GM23338 (cell line): ENCODE measurements at regions not wholly inside any gene's neighbourhood (a gene's known extent, or its start where the extent isn't known, plus 50 kb on each side); places are given as distances from the start of the nearest gene placed in this dataset.

ENCODE experiments used
- CTCF ChIP-seq, 2 experiments: fragments of 200-600 bp in 1 of 2; sonication (generic) in 1 of 2; conservative IDR thresholded peaks; 2 replicates each; pipeline versions ENCODE4 v1.5.1 to v1.6.1; 2016 to 2017; ENCODE audit warnings: antibody characterized with exemption in 2 of 2, low read depth in 2 of 2, mild to moderate bottlenecking in 2 of 2, moderate library complexity in 1 of 2
- ETS1 ChIP-seq: IDR thresholded peaks from 2 replicates; pipeline ENCODE4 v1.6.1; 2016; ENCODE audit warnings: antibody characterized with exemption
- EZH2 ChIP-seq: fragments of 200-600 bp; sonication (generic); IDR thresholded peaks from one replicate; pipeline ENCODE4 v1.8.0; 2017; ENCODE audit warnings: antibody characterized with exemption, mild to moderate bottlenecking, low read depth; ENCODE audit not compliant: unreplicated experiment
- EZH2phosphoT487 ChIP-seq: fragments of 200-600 bp; sonication (generic); IDR thresholded peaks from one replicate; pipeline ENCODE4 v1.8.1; 2018; ENCODE audit warnings: antibody characterized with exemption; ENCODE audit not compliant: unreplicated experiment
- JUNB ChIP-seq: IDR thresholded peaks from one replicate; pipeline ENCODE4 v1.6.1; 2016; ENCODE audit warnings: antibody characterized with exemption; ENCODE audit not compliant: unreplicated experiment
- POLR2AphosphoS5 ChIP-seq: IDR thresholded peaks from 2 replicates; pipeline ENCODE4 v1.6.1; 2016; ENCODE audit warnings: antibody characterized with exemption, low read depth
- REST ChIP-seq: IDR thresholded peaks from one replicate; pipeline ENCODE4 v1.6.1; 2018; ENCODE audit warnings: antibody characterized with exemption; ENCODE audit not compliant: unreplicated experiment
- STAT1 ChIP-seq: IDR thresholded peaks from one replicate; pipeline ENCODE4 v1.6.1; 2016; ENCODE audit warnings: antibody characterized with exemption; ENCODE audit not compliant: unreplicated experiment
- ZNF114 ChIP-seq: fragments of 250-450 bp; sonication (Bioruptor Pico); IDR thresholded peaks from 2 replicates; pipeline ENCODE4 v1.5.0; 2020; ENCODE audit warnings: mild to moderate bottlenecking, moderate library complexity

DNA sequence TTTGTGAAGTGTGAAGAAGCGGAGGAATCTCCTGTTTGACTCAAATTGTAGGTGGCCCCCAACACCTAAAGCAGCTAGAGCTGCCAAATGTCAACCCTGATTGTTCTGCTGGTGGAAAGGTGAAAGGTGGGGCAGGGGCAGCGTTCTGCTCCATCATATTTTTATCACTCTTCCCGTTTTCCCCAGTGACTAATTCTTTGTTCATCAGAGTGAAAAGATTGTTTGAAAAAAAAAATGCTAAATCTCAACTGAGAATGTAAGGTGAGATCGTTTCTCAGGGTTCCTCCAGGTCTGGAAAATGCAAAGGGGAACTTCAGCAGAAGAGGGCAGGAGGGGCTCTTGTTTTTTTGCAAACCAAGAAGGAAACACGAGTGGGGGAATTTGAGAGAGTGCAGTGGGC, 137.7 kb downstream of the MN1 start:
- no peak for TF ChIP-seq CTCF (conservative IDR thresholded peaks at IDR 0.05; ENCODE audit: low read depth in 2 of 2)
- TF ChIP-seq EZH2phosphoT487 = no peak
- TF ChIP-seq POLR2AphosphoS5 = no peak
- TF ChIP-seq ETS1 = no peak
- TF ChIP-seq EZH2 = no peak
- no peak for TF ChIP-seq ZNF114
- no peak for TF ChIP-seq REST
- TF ChIP-seq JUNB = no peak
- TF ChIP-seq STAT1 = no peak
